Mammary epithelial cell (primary cell): ENCODE measurements at regions not wholly inside any gene's neighbourhood (a gene's known extent, or its start where the extent isn't known, plus 50 kb on each side); places are given as distances from the start of the nearest gene placed in this dataset.

Experiments
- CTCF ChIP-seq, 2 donors: IDR thresholded peaks in 1 of 2; conservative IDR thresholded peaks in 1 of 2; 2 replicates each; pipeline ENCODE4 v1.5.1; 2011 to 2012; ENCODE audit warnings: inconsistent platforms in 2 of 2, low read length in 2 of 2, mild to moderate bottlenecking in 2 of 2, control low read depth in 1 of 2, low read depth in 1 of 2; ENCODE audit not compliant: insufficient read depth in 1 of 2; ENCODE audit errors: extremely low read depth in 1 of 2
- EZH2 ChIP-seq: IDR thresholded peaks from 2 replicates; pipeline ENCODE4 v1.6.1; 2012; ENCODE audit warnings: low read length, inconsistent platforms, borderline replicate concordance

GRCh38 chr3:13262493-13263211, 157.5 kb downstream of the NUP210 start:
- no peak for TF ChIP-seq CTCF (conservative IDR thresholded peaks at IDR 0.05 in 1 of 2, IDR thresholded peaks at IDR 0.05 in 1 of 2; ENCODE audit: extremely low read depth in 1 of 2, insufficient read depth in 1 of 2, low read depth in 1 of 2, low read length in 2 of 2)
- TF ChIP-seq EZH2, result no peak
